ENCODE measurements at regions not wholly inside any gene's neighbourhood (a gene's known extent, or its start where the extent isn't known, plus 50 kb on each side); places are given as distances from the start of the nearest gene placed in this dataset.
A peak's percentile ranks its signal among the peaks of the same experiment; 100 is the strongest.

GRCh38 chrX:115948018-115948923 lies 222.3 kb upstream of the AGTR2 start:
- DNase-seq (ENCODE audit: low read depth, low spot score) = no peak
- H4K20me1 ChIP-seq (ENCODE audit: control insufficient read depth, extremely low read depth, insufficient read depth, low read length) = no peaks in the 10 kb centered on the region
- H3K4me3 ChIP-seq (ENCODE audit: control insufficient read depth in 2 of 3, extremely low read depth in 1 of 3, insufficient read depth in 2 of 3, low read depth in 1 of 3, low read length in 3 of 3) = no peak overlapping the region
- no peak overlapping the region for H3K9ac ChIP-seq (ENCODE audit: control insufficient read depth, extremely low read depth, insufficient read depth, low read length)
- peaks cover 15% of the 10 kb centered on the region for H3K27me3 ChIP-seq (ENCODE audit: control insufficient read depth, extremely low read depth, insufficient read depth, low read length)
- H3K4me2 ChIP-seq (ENCODE audit: control insufficient read depth, extremely low read depth, insufficient read depth, low read depth, low read length) = no peak overlapping the region
- no peaks in the 10 kb centered on the region for H3K9me1 ChIP-seq (ENCODE audit: control insufficient read depth, extremely low read depth, insufficient read depth, low read length)
- no peaks in the 10 kb centered on the region for H3K9me3 ChIP-seq (ENCODE audit: control insufficient read depth, low read depth, low read length)
- no peaks in the 10 kb centered on the region for H3K36me3 ChIP-seq (ENCODE audit: control insufficient read depth in 2 of 2, extremely low read depth in 1 of 2, insufficient read depth in 2 of 2, low read length in 2 of 2)
- no peak overlapping the region for H3K27ac ChIP-seq (ENCODE audit: control insufficient read depth, insufficient read depth, low read length)
- TF ChIP-seq EZH2 (IDR thresholded peaks at IDR 0.05; ENCODE audit: low read length) = no peak
- peak in 2 of 3 experiments; percentile 8 to 39 for TF ChIP-seq CTCF (optimal IDR thresholded peaks at IDR 0.05 in 1 of 3, IDR thresholded peaks at IDR 0.05 in 1 of 3, conservative IDR thresholded peaks at IDR 0.05 in 1 of 3; ENCODE audit: extremely low read depth in 1 of 3, insufficient read depth in 2 of 3, low read length in 3 of 3)
- no peak for FAIRE-seq
- peaks cover 7% of the 10 kb centered on the region for H3K79me2 ChIP-seq (ENCODE audit: control insufficient read depth, insufficient read depth, low read length)
- no peak overlapping the region for H2AFZ ChIP-seq (ENCODE audit: control insufficient read depth, low read length)
- dilution Hi-C loops (cut with MboI; ENCODE audit: extremely low pct_ligation_motif_present, low sequenced_read_pairs) = no loop called here
- no peaks in the 10 kb centered on the region for H3K4me1 ChIP-seq (ENCODE audit: control insufficient read depth, extremely low read depth, insufficient read depth, low read length)

GRCh38 chrX:115949900-115950822 lies 220.4 kb upstream of the AGTR2 start:
- dilution Hi-C loops (cut with MboI; ENCODE audit: extremely low pct_ligation_motif_present, low sequenced_read_pairs) = no loop called here
- H3K9me1 ChIP-seq (ENCODE audit: control insufficient read depth, extremely low read depth, insufficient read depth, low read length) = no peaks in the 10 kb centered on the region
- no peak overlapping the region for H2AFZ ChIP-seq (ENCODE audit: control insufficient read depth, low read length)
- H3K4me1 ChIP-seq (ENCODE audit: control insufficient read depth, extremely low read depth, insufficient read depth, low read length) = no peaks in the 10 kb centered on the region
- no peak overlapping the region for H3K27ac ChIP-seq (ENCODE audit: control insufficient read depth, insufficient read depth, low read length)
- peaks cover 9% of the 10 kb centered on the region for H3K79me2 ChIP-seq (ENCODE audit: control insufficient read depth, insufficient read depth, low read length)
- DNase-seq (ENCODE audit: low read depth, low spot score) = no peak
- no peaks in the 10 kb centered on the region for H3K9me3 ChIP-seq (ENCODE audit: control insufficient read depth, low read depth, low read length)
- no peaks in the 10 kb centered on the region for H3K36me3 ChIP-seq (ENCODE audit: control insufficient read depth in 2 of 2, extremely low read depth in 1 of 2, insufficient read depth in 2 of 2, low read length in 2 of 2)
- TF ChIP-seq CTCF (optimal IDR thresholded peaks at IDR 0.05 in 1 of 3, IDR thresholded peaks at IDR 0.05 in 1 of 3, conservative IDR thresholded peaks at IDR 0.05 in 1 of 3; ENCODE audit: extremely low read depth in 1 of 3, insufficient read depth in 2 of 3, low read length in 3 of 3) = peak in 1 of 3 experiments; percentile 20
- no peak for TF ChIP-seq EZH2 (IDR thresholded peaks at IDR 0.05; ENCODE audit: low read length)
- no peak for FAIRE-seq
- H3K4me2 ChIP-seq (ENCODE audit: control insufficient read depth, extremely low read depth, insufficient read depth, low read depth, low read length) = no peak overlapping the region
- no peak overlapping the region for H3K4me3 ChIP-seq (ENCODE audit: control insufficient read depth in 2 of 3, extremely low read depth in 1 of 3, insufficient read depth in 2 of 3, low read depth in 1 of 3, low read length in 3 of 3)
- no peak overlapping the region for H3K9ac ChIP-seq (ENCODE audit: control insufficient read depth, extremely low read depth, insufficient read depth, low read length)
- H4K20me1 ChIP-seq (ENCODE audit: control insufficient read depth, extremely low read depth, insufficient read depth, low read length) = no peaks in the 10 kb centered on the region
- H3K27me3 ChIP-seq (ENCODE audit: control insufficient read depth, extremely low read depth, insufficient read depth, low read length) = peaks cover 9% of the 10 kb centered on the region
